Endothelial cell of hepatic sinusoid (primary cell): ENCODE measurements at regions not wholly inside any gene's neighbourhood (a gene's known extent, or its start where the extent isn't known, plus 50 kb on each side); places are given as distances from the start of the nearest gene placed in this dataset.

ENCODE experiments used
- in situ Hi-C: cut with HindIII; loops from 2 replicates; pipeline ENCODE4 v1.10.0; 2017; ENCODE audit warnings: low sequenced_read_pairs

DNA sequence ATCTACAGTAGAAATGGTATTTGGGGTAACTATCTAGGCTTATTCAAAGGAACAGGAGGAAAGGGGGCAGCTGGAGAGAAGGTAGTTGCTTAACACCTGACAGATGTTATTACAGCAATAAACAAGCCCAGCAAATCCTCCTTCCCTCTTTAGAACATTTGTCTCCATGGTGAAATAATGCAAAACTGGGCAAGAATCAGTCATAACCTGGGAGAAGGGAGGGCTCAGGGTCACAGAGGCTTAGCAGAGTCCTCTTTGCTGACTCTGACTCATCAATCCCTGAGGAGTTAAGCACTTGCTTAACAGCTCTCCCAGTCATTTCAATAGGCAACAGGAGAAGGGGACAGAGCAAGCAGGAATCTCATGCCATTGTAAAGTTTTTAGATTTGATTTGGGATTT, 230.3 kb downstream of the IBTK start:
- in situ Hi-C loops, result no loop called here

DNA sequence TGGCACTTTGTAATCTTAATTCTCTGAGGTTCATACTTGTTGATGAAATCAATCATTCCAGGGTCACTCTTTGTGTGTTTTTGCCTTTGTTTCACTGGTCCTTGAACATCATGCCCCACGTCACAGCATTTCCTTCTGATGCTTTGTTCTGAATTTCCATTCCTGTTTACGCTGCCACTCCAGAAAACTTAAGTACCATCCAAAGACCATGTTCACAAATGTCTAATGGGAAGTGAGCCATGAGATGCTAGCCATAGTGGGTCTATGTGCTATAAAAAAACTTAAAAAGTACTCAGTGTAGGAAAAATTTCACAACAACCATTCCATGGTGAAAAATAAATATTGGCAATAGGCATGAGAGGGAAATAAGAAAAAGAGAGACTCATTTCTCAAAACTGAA, 232.0 kb downstream of the IBTK start:
- in situ Hi-C loops, result no loop called here

DNA sequence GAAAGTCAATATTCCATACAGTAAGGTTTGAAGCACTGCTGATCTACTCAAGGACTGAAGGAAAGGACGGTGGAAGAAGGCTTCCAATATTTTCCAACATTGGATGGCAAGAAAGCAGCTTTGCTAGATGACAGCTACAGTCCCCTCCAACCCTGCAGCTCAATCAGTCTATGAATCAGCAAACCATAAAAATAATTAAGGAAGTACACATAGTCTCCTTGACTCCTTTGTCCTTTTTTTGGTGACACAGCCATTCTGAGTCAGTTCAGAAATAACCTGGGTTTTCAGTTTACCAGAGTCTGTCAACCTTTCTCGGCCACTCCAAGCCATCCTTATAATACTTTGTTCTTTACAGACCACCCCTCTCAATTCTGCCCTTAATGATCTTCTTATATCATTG, 232.5 kb downstream of the IBTK start:
- in situ Hi-C loops, result no loop called here

DNA sequence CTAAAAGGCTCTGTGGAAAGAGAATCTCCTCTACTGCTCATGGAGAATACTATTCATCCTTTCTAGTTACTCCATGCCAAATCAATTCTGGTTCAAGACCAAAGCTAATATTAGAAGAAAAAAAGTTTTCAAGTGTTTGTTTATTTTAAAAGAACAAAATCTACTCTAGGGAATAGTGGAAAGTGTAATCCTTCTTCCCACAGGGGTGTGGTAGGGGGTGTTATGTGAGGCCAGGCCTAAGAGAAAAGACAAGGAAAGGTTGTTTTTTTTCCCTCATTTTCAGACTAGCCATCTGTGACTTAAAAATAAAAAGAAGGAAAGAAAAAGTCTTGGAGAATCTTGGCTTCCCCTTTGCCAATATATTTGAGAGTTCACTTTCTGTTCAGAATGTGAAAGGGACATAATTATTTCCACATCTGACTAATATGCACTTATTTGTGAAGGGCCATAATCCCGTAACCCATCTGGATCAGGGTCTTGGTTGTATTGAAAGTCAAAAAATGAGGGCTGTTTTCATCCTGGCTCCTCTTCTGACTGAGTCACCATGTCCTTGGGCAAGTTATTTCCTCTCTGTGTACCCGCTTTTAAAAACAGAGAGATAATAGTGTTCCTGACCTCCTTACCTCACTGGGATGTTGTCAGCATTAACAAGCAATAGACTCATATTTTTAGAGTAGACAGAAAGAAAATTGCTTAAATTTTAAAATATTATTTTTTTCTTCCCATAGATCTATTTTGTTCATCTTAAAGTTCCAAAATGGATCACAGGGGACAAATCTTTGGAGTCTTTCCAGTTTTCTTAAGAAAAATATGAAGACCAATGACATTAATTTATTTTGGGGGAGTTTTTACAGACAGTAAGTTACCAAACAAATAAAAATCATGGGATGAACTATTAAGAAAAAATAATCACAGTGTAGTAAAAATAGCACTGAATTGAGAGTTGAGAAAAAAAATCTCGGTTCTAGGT, 233.7 kb downstream of the IBTK start:
- in situ Hi-C loops, result no loop called here

DNA sequence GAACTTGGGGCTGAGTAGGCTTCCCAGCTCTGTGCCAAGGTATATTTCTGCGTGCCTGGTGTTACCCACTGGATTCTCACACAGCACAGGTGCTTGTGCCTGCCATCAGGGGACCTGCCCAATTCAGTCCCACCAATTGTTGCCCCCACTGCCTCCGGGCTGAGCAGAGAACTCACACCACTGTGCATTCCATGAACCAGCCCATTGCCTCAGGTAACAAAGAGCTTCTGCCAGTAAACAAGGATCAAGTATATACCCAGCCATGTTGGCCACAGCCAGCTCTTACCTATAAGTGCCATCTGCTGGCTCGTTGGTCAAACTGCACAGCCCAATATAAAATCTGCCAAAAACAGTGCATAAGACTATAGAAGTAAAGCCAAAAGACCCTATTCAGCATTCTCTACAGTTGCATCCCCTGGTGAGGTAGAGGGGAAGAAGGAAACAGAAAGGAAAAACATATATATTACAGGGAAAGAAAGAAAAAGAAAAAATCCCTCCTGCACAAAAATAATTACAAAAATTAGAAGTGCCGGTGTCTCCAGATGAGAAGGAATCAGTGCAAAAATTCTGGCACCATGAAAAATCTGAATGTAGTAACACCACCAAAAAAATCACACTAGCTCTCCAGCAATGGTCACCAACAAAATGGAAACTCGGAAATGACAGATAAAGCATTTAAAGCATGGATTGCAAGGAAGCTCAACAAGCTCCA, 241.4 kb downstream of the IBTK start:
- in situ Hi-C loops, result no loop called here

DNA sequence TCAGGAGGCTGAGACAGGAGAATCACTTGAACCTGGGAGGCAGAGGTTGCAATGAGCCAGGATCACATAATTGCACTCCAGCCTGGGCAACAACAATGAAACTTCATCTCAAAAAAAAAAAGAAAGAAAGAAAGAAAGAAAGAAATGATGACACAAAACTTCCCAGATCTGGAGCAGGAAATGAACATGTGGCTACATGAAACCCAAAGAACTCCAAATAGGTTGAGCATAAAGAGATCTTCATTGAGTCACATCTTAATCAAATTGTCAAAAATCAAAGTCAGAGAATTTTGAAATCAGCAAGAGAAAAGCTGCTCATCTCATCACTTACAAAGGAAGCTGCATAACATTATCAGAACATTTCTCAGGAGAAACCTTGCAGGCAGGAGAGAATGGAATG, 247.0 kb downstream of the IBTK start:
- in situ Hi-C loops, result no loop called here

DNA sequence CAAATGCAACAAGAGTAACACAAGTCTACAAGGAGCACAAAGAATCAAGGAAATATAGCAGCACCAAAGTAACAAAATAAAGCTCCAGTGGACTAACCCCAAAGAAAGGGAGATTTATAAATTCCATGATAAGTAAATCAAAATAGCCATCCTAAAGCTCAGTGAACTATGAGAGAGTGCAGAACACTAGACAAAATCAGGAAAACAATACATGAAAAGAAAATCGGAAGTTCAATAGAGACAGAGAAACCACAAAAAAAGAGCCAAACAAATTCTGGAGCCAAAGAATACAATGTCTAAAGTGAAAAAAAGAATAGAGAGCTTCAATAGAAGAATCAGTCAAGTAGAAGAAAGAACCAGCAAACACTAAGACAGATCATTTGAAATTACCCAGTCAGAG, 247.3 kb upstream of the TENT5A start:
- in situ Hi-C loops, result no loop called here

DNA sequence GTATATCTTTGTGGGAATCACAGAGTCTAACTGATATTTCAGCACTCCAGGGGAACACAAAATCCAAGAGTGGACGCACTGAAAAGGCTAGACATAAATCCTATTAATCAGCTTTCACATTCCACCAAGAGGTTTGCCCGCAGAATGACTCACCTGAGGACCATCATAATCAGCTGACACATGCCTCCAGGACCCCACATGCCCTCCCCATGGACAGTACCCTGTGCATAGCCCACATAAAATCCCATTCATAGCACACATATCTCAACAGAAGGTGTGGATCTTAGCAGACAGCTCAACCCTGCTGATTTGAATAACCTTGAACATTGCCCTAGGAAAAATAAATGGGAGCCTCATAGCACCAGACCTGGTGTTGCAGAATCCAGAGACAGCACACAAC, 246.8 kb upstream of the TENT5A start:
- in situ Hi-C loops, result no loop called here

DNA sequence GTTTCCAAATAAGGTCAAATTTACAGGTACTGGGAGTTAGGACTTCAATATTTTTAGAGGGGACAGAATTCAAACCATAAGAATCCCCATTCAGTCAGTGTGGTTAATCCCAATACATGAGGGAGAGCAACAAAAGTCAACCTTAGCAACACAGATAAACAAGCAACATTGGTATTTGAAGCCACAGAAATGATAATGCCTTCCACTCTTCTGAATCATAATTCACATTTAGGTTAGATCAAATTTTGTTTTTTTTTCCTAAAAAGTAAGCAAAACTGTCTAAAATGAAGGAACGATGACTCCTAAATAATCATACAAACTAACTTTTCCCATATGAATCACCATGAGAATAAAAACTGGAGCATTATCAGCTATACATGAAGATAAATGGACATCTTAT, 246.0 kb upstream of the TENT5A start:
- in situ Hi-C loops, result no loop called here

DNA sequence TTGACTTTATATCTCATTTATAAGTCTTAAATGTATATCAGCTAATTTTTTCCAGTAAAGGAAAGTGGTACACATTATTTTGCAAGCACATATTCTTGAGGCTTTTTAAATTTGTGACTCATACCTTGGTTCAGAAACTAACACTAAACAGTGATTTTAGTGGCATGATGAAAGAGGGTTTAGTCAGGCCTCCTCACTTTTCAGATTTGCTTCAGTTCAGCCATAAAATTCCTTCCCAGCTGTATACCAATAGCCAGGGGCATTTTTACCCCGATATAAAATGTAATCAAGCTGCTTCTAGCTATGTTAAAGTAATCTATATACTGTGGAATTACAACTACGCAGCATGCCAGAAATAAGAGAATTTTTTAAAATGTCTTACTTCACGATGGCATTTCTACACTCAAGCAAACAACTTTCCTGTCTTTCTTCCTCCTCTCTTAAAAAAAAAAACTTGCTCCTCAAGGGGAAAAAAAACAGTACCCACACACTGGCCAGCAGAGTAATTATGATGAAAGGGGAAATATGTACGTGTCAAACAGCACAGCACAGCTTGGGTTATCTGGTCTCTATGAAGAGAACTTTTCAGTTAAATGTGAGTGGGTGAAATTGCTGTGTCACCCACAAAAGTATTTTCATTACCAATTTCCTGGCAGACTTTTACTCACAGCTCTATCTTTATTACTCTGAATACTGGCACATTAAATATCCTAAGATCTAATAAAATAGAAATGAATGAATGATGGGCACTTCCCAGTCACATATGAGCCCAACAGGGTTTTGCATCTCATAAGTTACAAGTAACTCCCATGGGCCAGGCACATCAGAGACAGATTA, 244.8 kb upstream of the TENT5A start:
- in situ Hi-C loops, result no loop called here

DNA sequence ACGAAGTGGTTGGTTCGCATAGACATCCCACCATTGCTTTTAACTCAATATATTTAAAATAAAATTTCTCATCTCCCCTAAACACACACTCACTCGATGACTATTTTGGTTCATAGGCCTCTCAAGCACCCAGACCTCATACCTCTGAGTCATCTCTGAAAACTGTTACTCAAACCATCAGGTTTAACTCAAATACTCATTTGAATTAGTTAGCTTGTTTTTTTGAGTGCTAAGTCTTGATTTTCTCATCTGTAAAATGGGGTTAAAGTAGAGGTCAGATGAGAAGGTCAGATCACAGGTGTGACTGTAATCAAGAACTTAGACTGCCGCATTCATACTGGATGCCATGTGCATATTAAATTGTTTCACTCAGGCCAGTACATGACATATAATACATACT, 243.9 kb upstream of the TENT5A start:
- in situ Hi-C loops, result no loop called here

DNA sequence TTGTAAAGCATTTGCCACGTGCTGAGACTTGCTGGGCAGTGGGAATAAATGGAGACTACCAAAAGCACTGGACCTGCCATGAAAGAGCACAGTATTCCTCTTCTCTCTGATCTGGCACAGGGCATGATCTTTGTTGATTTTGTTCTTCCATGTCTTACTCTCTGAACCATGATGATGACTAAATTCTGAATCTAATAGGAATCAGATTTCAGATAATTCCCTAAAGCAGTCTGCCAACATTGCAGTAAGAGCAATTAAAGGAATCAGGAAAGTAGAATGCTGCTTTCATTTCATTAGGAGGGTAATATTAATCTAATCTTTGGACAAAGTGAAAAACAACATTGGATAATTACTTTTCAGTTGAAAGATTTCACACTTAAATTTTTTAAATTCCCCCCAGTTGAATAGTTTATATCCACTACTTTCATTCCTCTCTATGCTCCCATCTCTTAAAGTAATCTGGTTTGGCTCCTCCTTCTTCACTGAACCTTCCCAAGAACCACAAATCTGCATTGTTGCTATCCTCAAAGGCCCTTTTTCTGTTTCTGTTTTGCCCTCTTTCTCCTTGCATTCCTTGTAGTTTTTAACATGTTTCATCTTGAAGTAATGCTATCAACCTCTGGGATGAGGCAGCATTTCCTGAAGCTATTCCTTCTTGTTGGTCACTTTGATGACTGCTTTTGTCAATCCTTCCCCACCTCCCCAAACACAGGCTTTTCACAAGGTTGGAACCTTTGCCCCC, 243.2 kb upstream of the TENT5A start:
- in situ Hi-C loops, result no loop called here

DNA sequence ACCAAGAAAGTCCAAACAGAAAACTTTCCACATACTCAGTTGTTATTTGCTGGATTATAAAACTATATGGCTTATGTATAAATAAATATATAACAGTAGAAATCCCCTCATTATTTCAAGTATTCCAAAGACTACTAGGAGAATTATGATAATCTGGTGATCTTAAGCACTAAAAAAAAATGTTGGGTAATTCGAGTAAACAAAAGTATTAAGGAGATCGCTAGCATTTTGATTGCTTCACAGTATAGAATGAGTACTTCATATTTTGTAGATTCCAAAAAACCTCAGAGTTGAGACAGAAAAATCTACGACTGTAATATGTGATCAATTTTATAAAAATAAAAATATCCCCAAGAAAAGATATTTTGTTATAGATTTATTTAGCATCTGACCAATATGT, 236.4 kb upstream of the TENT5A start:
- in situ Hi-C loops, result no loop called here

DNA sequence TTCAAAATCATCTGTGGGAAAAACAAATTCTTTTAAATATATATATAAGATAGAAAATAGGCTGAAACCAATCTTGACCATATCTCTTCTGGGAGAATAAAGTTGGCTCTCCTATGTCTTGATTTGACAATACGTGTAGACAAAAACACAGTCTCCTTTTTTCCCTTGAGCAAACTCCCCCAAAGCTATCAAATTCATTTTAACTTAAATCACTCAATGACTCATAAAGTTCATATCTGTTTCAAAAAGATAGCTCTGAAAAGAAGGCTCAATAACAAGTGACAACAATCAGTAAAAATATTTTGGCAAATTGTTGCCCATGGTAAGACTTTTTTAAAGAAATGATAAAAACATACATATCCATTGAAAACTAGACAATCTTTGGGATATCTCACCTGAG, 236.0 kb upstream of the TENT5A start:
- in situ Hi-C loops, result no loop called here

DNA sequence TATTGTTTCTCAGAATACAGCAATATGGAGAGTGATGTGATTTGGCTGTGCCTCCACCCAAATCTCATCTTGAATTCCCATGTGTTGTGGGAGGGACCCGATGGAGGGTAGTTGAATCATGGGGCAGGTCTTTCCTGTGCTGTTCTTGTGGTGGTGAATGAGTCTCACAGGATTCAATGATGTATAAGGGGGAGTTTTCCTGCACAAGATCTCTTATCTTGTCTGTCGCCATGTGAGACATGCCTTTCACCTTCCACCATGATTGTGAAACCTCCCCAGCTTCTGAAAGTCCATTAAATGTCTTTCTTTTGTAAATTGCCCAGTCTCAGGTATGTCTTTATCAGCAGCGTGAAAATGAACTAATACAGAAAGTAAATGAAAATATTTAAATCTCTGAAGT, 234.8 kb upstream of the TENT5A start:
- in situ Hi-C loops, result no loop called here

DNA sequence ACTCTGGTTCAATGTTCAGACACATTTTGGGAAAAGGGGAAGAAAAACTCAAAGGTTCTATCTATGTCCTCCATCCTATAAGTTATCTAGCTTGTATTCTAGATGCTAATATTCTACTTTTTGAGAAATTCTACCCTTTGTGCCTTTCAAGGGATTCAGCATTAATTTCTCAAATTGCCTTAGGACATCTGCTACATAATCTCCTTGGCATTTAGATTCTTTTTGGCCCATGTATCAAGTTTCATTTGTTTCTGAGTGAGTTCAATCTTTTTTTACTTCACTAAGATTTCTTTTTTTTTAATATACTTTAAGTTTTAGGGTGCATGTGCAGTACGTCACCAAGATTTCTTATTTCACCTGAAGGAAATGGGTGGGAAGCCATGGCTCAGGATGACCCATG, 232.7 kb upstream of the TENT5A start:
- in situ Hi-C loops, result no loop called here

DNA sequence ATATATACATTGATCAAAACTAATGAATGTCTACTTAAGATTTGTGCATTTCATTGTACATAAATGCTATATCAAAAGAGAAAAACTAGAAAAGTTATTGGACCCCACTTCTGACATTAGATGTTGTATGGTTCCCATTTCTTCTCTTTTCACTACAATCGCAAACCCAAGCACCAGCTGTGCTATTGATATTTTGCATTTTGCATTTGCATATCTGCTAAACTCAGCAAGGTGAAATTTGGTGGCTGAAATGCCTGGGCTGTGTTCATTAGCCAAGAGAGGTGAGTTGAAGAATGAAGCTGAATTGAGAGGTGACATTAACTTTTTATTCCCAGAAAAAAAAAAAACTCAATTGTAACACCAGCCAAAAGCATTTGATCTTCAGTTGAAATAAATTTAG, 232.1 kb upstream of the TENT5A start:
- in situ Hi-C loops, result no loop called here

DNA sequence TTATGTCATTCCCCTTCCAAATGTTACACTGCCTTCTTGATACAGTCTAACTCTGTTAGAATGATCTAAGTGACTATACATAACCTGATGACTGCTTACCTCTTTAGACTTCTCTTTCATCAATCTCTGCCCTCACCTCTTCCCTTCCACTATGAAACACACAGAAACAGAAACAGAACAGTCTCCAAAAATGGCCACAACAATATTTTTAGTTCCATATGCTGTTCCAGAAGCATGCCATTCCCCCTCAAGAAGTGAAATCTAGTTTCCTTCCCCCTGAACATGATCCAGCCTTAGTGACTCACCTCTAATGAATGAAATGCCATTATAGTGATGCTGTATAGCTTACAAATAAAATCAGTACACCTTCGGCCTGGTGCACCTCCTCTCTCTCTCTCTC, 229.3 kb upstream of the TENT5A start:
- in situ Hi-C loops, result no loop called here

DNA sequence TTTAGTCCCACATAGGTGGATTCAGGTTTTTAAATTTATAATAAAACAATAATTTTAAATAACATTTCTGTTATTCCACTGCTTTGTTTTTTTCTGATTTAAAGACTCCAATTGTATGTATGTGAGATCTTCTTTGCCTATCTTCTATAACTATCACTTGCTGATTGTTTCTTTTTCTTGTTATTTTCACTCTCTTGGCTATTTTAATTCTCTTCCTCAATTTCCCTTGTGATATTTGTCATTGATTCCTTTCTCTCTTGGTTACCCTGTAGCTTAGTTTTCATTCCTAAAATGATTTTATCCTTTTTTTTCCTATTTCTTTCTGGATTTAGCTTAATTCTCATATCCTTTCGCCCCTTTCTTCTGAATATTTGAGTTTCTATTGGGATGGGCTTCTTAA, 227.3 kb upstream of the TENT5A start:
- in situ Hi-C loops, result no loop called here

DNA sequence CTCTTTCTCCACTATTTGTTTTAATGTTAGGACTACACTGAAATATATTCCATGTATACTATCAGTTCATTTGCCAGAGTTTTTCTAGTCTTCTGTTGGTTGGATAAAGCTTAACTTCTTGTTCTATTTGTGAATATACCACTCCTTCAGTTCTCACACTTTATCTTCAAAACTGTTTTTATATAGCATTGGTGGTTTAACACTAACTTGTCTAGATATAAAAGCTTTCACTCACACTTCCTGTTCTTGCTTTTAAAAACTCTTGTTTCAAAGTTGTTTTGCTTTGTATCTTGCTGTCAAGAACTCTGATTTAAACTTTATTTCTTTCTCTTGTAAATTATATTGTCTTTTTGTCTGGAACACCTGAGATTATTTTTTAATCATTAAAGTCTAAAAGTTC, 226.8 kb upstream of the TENT5A start:
- in situ Hi-C loops, result no loop called here

DNA sequence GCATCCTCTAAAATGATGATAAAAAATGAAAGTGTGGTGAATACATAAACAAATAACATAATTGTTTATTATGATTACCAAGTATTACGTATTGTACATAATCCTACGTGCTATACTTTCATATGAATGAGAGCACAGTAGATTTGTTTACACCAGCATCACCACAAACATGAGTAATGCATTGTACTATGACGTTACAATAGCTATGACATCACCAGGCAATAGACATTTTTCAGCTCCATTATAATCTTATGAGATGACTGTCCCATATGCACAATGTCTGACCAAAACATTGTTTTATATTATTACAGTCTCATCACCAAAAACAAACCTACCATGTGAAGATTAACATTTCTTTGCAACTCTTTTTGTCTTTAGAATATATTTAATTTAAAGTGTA, 225.7 kb upstream of the TENT5A start:
- in situ Hi-C loops, result no loop called here
